ENCODE measurements at regions not wholly inside any gene's neighbourhood (a gene's known extent, or its start where the extent isn't known, plus 50 kb on each side); places are given as distances from the start of the nearest gene placed in this dataset.
A peak's percentile ranks its signal among the peaks of the same experiment; 100 is the strongest.

GRCh38 chr14:40119321-40119720 lies 687.1 kb upstream of the FBXO33 start:
- DNase-seq (peak; percentile 61), ATAC-seq (peak; percentile 9; the same call in 1 of the 2 replicates)
- H2AFZ ChIP-seq (ENCODE audit: low read length): no peak overlapping the region
- intact Hi-C loops (cut with micrococcal nuclease): no loop called here
- H3K9me3 ChIP-seq (ENCODE audit: low read length): no peaks in the 10 kb centered on the region
- TF ChIP-seq EZH2phosphoT487 (IDR thresholded peaks at IDR 0.05; ENCODE audit: borderline replicate concordance, low read length): no peak
- no peak for TF ChIP-seq CTCF (conservative IDR thresholded peaks at IDR 0.05; ENCODE audit: low read depth, low read length)
- no peak for TF ChIP-seq EZH2 (IDR thresholded peaks at IDR 0.05; ENCODE audit: low read length, unreplicated experiment)
- no peaks in the 10 kb centered on the region for H3K27me3 ChIP-seq (ENCODE audit: low read length)
- ChIA-PET CTCF (no interaction called here), POLR2A (ENCODE audit: unreplicated experiment) (interaction anchor here (0.6 kb wide), 1 partner anchor 44 kb away, joined by 4 read pairs; no protein-coding TSS in a partner anchor)
- H4K20me1 ChIP-seq (ENCODE audit: low read length): no peaks in the 10 kb centered on the region
- H3K27ac ChIP-seq (ENCODE audit: low read length): no peak overlapping the region
- H3K79me2 ChIP-seq (ENCODE audit: low read length): no peaks in the 10 kb centered on the region
- H3K9me2 ChIP-seq (replicated peaks; ENCODE audit: low read length): no peaks in the 10 kb centered on the region
- no peak overlapping the region for H3K4me3 ChIP-seq (ENCODE audit: low read length)
- H3F3A ChIP-seq (ENCODE audit: low read length, unreplicated experiment): no peaks in the 10 kb centered on the region
- H3K36me3 ChIP-seq (ENCODE audit: low read depth, low read length): no peaks in the 10 kb centered on the region
- peaks cover 48% of the 10 kb centered on the region for H3K4me1 ChIP-seq (ENCODE audit: insufficient read depth, low read length)
- no peak overlapping the region for H3K4me2 ChIP-seq (ENCODE audit: low read length)
- H3K9ac ChIP-seq (ENCODE audit: low read length): no peak overlapping the region
- no TSS peak for BruUV-seq (replicated peaks)

- H3K36me3 ChIP-seq (ENCODE audit: low read depth, low read length): no peaks in the 10 kb centered on the region
- POLR2A ChIA-PET (ENCODE audit: unreplicated experiment): no interaction called here
- H2AFZ ChIP-seq (ENCODE audit: low read length): no peak overlapping the region
- H3K4me2 ChIP-seq (ENCODE audit: low read length): peak overlapping the region; percentile 30; the same call in 1 of the 2 replicates
- H3F3A ChIP-seq (ENCODE audit: low read length, unreplicated experiment): no peaks in the 10 kb centered on the region
- H3K9me3 ChIP-seq (ENCODE audit: low read length): no peaks in the 10 kb centered on the region
- no peaks in the 10 kb centered on the region for H3K79me2 ChIP-seq (ENCODE audit: low read length)
- H3K27me3 ChIP-seq (ENCODE audit: low read length): no peaks in the 10 kb centered on the region
- intact Hi-C loops (cut with micrococcal nuclease): loop anchor here (2.0 kb wide), 2 partner anchors 49 to 105 kb away; no protein-coding TSS in a partner anchor
- peak; percentile 80 for DNase-seq
- no peaks in the 10 kb centered on the region for H4K20me1 ChIP-seq (ENCODE audit: low read length)
- ATAC-seq: peak; percentile 78
- H3K4me1 ChIP-seq (ENCODE audit: insufficient read depth, low read length): peaks cover 31% of the 10 kb centered on the region
- H3K9me2 ChIP-seq (replicated peaks; ENCODE audit: low read length): no peaks in the 10 kb centered on the region
- CTCF ChIA-PET: no interaction called here
- TF ChIP-seq EZH2phosphoT487 (IDR thresholded peaks at IDR 0.05; ENCODE audit: borderline replicate concordance, low read length) (no peak), CTCF (conservative IDR thresholded peaks at IDR 0.05; ENCODE audit: low read depth, low read length) (no peak), EZH2 (IDR thresholded peaks at IDR 0.05; ENCODE audit: low read length, unreplicated experiment) (no peak)
- H3K9ac ChIP-seq (ENCODE audit: low read length): no peak overlapping the region
- no peak overlapping the region for H3K4me3 ChIP-seq (ENCODE audit: low read length)
- BruUV-seq (replicated peaks): no TSS peak
- H3K27ac ChIP-seq (ENCODE audit: low read length): peak overlapping the region; percentile 54
These were observed 683.4 kb upstream of the FBXO33 start for GRCh38 chr14:40115583-40115982.

- Histone ChIP-seq H2AFZ (ENCODE audit: low read length) (no peak overlapping the region), H3K36me3 (ENCODE audit: low read depth, low read length) (no peaks in the 10 kb centered on the region), H3K4me1 (ENCODE audit: insufficient read depth, low read length) (peaks cover 19% of the 10 kb centered on the region; the same call in 1 of the 2 replicates), H3F3A (ENCODE audit: low read length, unreplicated experiment) (no peaks in the 10 kb centered on the region), H3K27ac (ENCODE audit: low read length) (no peak overlapping the region), H3K9me2 (replicated peaks; ENCODE audit: low read length) (no peaks in the 10 kb centered on the region), H3K79me2 (ENCODE audit: low read length) (no peaks in the 10 kb centered on the region), H3K9ac (ENCODE audit: low read length) (no peak overlapping the region), H3K27me3 (ENCODE audit: low read length) (no peaks in the 10 kb centered on the region), H3K4me3 (ENCODE audit: low read length) (no peak overlapping the region), H4K20me1 (ENCODE audit: low read length) (no peaks in the 10 kb centered on the region), H3K4me2 (ENCODE audit: low read length) (no peak overlapping the region), H3K9me3 (ENCODE audit: low read length) (no peaks in the 10 kb centered on the region)
- TF ChIP-seq CTCF (conservative IDR thresholded peaks at IDR 0.05; ENCODE audit: low read depth, low read length) (no peak), EZH2 (IDR thresholded peaks at IDR 0.05; ENCODE audit: low read length, unreplicated experiment) (no peak), EZH2phosphoT487 (IDR thresholded peaks at IDR 0.05; ENCODE audit: borderline replicate concordance, low read length) (no peak)
- ChIA-PET POLR2A (ENCODE audit: unreplicated experiment) (interaction anchor here (0.5 kb wide), 1 partner anchor 80 kb away, joined by 3 read pairs; no protein-coding TSS in a partner anchor), CTCF (no interaction called here)
- DNase-seq: no peak
- BruUV-seq (replicated peaks): no TSS peak
- intact Hi-C loops (cut with micrococcal nuclease): loop anchor here (2.0 kb wide), 2 partner anchors 51 to 107 kb away; no protein-coding TSS in a partner anchor
- ATAC-seq: no peak
These were observed 681.4 kb upstream of the FBXO33 start for GRCh38 chr14:40113671-40114070.
